ENCODE measurements at regions not wholly inside any gene's neighbourhood (a gene's known extent, or its start where the extent isn't known, plus 50 kb on each side); places are given as distances from the start of the nearest gene placed in this dataset.

- DNase-seq, result no peak
Measured at GRCh38 chr10:83592337-83592935, 546.9 kb upstream of the GHITM start.

- DNase-seq, result no peak
Measured at GRCh38 chr10:83603708-83604107, 535.6 kb upstream of the GHITM start.

- no peak for DNase-seq
Measured at GRCh38 chr10:83605783-83606630, 533.3 kb upstream of the GHITM start.

GRCh38 chr10:83607959-83608745 is 531.2 kb upstream of the GHITM start:
- no peak for DNase-seq

GRCh38 chr10:83612050-83612449 is 527.3 kb upstream of the GHITM start:
- no peak for DNase-seq

GRCh38 chr10:83612746-83613145 is 526.6 kb upstream of the GHITM start:
- no peak for DNase-seq

GRCh38 chr10:83617172-83617571 is 522.1 kb upstream of the GHITM start:
- DNase-seq, result no peak

- no peak for DNase-seq
Measured at GRCh38 chr10:83617692-83618545, 521.4 kb upstream of the GHITM start.

- no peak for DNase-seq
Measured at GRCh38 chr10:83625831-83626360, 513.4 kb upstream of the GHITM start.

GRCh38 chr10:83632701-83633100 is 506.6 kb upstream of the GHITM start:
- no peak for DNase-seq

GRCh38 chr10:83633547-83633946 is 505.8 kb upstream of the GHITM start:
- DNase-seq, result no peak

- no peak for DNase-seq
Measured at GRCh38 chr10:83636826-83637225, 502.5 kb upstream of the GHITM start.

- no peak for DNase-seq
Measured at GRCh38 chr10:83647526-83647925, 491.8 kb upstream of the GHITM start.

GRCh38 chr10:83648201-83648600 is 491.1 kb upstream of the GHITM start:
- no peak for DNase-seq

GRCh38 chr10:83649471-83649870 is 489.8 kb upstream of the GHITM start:
- DNase-seq, result no peak

GRCh38 chr10:83654689-83655088 is 484.6 kb upstream of the GHITM start:
- DNase-seq, result no peak

- no peak for DNase-seq
Measured at GRCh38 chr10:83656924-83657323, 482.4 kb upstream of the GHITM start.

GRCh38 chr10:83657487-83657886 is 481.8 kb upstream of the GHITM start:
- no peak for DNase-seq

GRCh38 chr10:83663918-83664317 is 475.4 kb upstream of the GHITM start:
- no peak for DNase-seq

GRCh38 chr10:83666762-83667161 is 472.5 kb upstream of the GHITM start:
- DNase-seq, result no peak

- DNase-seq, result no peak
Measured at GRCh38 chr10:83667594-83667993, 471.7 kb upstream of the GHITM start.

GRCh38 chr10:83673316-83673715 is 466.0 kb upstream of the GHITM start:
- DNase-seq, result no peak

- no peak for DNase-seq
Measured at GRCh38 chr10:83677795-83678194, 461.5 kb upstream of the GHITM start.

Data from activated CD4-positive, alpha-beta T cell treated with anti-CD3 and anti-CD28 coated beads, Interleukin-2, amount 50 U/mL, for 48 hours (primary cell).